Stimulated activated CD4-positive, alpha-beta T cell treated with anti-CD3 and anti-CD28 coated beads, Interleukin-1b, Interleukin-23, amount 100 ng/mL, for 48 hours (primary cell): ENCODE measurements at regions not wholly inside any gene's neighbourhood (a gene's known extent, or its start where the extent isn't known, plus 50 kb on each side); places are given as distances from the start of the nearest gene placed in this dataset.
"Not testable (repeated sequence)": the region's sequence is repeated elsewhere in the genome, so short reads cannot be mapped to it uniquely, and the experiment has no call there.

Source experiments
- DNase-seq: peaks from one replicate; pipeline ENCODE4 v3.0.0-alpha.2; 2020

- DNase-seq, result no peak
Observed at GRCh38 chr5:27963050-27963783, 924.8 kb upstream of the CDH9 start.

DNA sequence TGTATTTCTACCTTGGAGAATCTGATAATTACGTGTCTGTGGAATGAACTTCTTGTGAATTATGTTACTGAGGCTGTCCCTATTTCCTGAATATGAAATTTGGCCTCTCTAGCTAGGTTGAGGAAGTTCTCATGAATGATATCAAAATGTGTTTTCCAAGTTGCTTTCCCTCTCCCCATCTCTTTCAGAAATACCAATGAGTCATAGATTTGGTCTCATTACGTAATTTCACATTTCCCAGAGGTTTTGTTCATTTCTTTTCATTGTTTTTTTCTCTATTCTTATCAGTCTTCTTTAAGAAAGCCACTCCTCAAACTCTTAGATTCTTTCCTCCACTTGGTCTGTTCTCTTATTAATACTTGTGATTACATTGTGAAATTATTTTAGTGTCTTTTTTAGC is 923.8 kb upstream of the CDH9 start:
- no peak for DNase-seq

- DNase-seq, result no peak
Observed at GRCh38 chr5:27947088-27947487, 908.7 kb upstream of the CDH9 start.

DNA sequence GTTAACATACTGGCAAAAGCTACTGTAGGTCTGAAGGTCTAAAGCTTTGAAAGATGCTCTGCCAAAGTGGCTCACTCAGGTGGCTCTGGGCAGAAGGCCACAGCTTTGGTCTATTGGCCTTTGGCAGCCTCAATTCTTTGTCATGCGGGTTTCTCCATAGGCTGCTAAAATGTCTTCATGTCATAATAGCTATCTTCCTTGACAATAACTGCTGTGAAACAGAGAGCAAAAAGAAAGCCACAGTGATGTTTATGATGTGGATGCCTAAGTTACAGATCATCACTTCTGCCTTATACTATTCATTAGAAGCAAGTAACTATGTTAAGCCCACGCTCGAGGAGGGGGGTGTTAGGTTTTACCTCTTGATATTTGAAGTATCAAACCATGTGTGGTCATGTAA is 906.1 kb upstream of the CDH9 start:
- no peak for DNase-seq

- DNase-seq, result no peak
Observed at GRCh38 chr5:27938989-27939388, 900.6 kb upstream of the CDH9 start.

GRCh38 chr5:27928060-27928459 is 889.7 kb upstream of the CDH9 start:
- no peak for DNase-seq

DNA sequence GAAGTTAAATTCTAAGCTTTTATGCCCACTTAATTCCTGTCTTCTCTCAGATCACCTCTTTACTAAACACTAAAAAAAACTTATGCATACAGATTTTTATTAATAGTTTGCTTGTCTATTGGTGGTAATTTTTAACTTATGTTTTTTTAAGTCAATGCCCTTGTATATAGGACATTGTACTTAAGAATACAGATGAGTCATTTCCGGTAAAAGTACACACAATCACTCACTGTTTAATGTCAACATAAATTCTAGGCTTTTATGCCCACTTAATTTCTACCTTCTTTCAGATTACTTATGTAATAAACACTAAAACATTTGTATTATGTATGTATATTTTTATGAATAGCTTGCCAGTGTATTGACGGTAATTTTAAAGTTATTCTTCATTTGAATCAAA is 872.8 kb upstream of the CDH9 start:
- no peak for DNase-seq

DNA sequence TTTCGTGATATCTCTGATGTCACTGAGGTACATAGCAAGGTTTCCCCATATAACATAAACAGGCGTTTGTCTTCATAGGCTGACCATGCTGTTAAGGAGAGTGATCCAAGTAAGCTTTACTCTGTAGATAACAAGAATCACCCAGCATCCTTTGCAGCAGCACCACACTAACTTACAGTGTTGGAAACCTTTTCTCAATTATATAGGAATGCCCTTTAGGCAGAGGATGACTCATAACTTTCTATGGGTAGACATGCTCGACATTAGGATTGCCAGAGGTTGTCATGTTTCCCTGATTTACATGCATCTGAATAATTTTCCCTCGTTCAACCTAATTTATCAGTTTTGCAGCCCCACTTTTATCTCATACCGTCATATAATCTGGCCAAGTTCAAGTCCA is 870.0 kb upstream of the CDH9 start:
- DNase-seq, result no peak

DNA sequence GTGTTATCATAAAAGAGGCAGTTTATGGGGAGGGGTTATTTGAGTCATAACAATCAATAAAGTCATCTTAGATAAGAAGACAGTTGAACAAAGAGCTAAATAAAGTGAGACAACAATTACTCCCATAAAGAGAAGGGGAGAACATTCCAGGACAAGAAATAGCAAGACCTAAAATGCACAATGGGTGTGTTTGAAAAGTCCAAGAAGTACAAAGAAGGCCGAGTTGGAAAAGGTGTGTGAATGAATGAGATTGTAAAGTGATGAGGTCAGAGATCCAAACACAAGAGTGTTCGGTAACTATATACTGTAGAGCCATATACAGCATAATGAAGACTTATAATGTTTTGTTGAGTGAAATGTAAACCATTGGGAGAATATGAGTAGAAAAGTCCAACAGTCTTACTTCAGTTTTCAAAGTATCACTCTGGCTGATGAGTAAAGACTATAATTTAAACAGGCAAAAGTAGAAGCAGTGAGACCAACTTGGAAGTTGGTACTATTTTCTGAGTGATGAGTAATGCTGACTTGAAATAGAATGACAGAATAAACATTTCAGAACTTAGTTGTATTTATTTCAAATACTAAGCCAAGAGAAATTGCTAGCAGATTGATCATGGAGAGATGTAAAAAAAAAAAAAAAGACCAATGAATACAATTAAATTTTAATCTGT is 868.7 kb upstream of the CDH9 start:
- DNase-seq, result no peak

DNA sequence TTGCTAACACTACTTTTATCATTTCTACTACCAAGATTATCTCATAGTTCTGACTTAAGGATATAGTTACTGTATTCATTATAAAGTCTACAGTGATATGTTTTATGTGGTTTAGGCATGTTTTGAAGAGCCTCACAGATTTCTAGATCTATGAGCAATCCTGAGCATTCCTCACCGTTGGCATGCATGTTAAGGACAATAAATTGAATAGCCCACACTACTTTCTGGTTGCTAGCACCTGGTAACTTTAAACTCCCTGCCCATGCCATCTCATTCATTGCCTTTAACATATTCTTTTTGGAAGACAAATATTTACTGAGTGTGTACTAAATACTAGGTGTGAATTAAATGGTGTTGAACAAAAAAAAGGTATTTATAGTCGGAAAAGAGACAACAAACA is 868.1 kb upstream of the CDH9 start:
- DNase-seq, result no peak

GRCh38 chr5:27900761-27901160 is 862.4 kb upstream of the CDH9 start:
- no peak for DNase-seq

DNA sequence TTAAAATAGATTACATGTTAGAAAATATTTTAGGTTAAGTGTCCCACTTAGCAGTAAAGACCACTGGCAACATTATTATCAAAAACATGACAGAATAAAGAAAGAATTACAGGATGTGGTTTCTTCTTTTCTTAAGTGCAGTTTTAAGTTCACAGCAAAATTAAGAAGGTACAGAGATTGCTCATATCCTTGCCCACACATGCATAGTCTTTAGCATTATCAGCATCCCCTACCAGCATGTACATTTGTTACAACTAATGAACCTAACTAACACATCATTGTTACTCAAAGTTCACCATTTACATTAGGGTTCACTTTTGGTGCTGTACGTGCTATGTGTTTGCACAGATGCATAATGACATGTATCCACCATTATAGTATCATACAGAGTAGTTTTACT is 837.7 kb upstream of the CDH9 start:
- DNase-seq, result no peak

DNA sequence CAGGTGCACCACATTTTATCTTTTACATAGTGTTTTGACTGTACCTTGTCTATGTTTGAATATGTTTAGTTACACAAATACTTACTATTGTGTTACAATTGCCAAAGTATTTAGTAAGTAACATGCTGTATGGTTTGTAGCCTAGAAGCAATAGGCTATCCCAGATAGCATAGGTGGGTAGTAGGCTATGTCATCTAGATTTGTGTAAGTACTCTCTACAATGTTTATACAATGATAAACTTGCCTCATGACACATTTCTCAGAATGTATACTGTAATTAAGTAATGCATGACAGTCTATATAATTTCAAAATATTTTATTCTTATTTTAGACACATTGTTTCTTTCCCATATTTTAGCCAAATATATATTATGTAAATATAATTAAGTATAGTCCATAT is 836.8 kb upstream of the CDH9 start:
- no peak for DNase-seq

DNA sequence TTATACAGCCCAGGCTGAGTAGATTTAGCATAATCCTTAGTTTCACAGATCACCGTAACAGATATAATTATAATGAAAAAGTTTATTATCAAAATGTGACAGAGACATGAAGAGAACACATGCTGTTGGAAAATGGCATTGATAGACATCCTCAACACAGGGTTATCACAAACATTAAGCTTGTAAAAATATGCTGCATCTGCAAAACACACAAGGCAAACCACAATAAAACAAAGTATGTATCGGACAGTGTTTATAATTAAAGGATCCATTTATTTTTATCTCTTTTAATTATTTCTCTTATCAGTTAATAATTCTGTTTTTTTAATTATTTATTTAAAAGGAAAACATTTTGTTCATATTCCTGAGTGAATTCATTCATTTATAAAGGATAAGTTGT is 829.9 kb upstream of the CDH9 start:
- DNase-seq, result no peak

DNA sequence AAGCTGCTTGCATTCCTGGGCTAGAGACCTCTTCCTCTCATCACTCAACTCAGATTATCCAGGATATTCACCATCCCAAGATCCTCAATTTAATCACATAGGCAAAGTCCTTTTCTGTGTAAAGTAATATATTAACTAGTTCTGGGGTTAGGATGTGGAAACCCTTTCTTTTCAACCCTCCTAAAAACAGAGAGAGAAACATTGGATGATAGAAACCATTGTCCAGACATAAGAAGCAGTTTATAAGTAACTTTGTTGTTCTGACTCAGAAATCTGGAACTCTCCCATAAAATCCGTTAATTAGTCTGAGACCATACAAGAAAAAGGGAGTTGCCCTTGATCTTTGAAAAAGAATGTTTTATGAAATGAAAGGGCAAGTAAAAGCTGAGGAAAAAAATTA is 817.1 kb upstream of the CDH9 start:
- DNase-seq, result no peak

- DNase-seq, result no peak
Observed at GRCh38 chr5:27854243-27854852, 816.0 kb upstream of the CDH9 start.

GRCh38 chr5:27845248-27845647 is 806.9 kb upstream of the CDH9 start:
- no peak for DNase-seq

- DNase-seq, result not testable (repeated sequence)
Observed at GRCh38 chr5:27836704-27837103, 798.3 kb upstream of the CDH9 start.

- DNase-seq, result no peak
Observed at GRCh38 chr5:27832886-27833285, 794.5 kb upstream of the CDH9 start.

DNA sequence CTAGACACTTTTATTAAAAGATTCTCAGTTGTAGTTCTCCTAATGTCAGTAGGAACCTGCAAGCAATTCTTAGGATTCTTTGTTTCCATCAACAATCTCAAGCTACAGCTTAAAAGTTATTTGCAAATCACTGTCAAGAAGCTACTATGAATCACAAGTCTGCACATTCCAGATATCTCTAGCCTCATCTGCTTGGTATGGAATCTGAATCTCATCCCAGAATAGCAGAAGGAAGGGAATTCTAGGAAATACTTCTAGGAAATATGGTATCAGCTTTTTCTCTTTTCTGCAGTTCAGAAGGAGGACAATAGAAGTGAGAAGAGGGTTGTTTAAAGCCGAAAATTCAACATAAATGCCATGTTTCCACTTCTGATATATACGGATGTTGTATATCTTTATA is 792.2 kb upstream of the CDH9 start:
- no peak for DNase-seq

DNA sequence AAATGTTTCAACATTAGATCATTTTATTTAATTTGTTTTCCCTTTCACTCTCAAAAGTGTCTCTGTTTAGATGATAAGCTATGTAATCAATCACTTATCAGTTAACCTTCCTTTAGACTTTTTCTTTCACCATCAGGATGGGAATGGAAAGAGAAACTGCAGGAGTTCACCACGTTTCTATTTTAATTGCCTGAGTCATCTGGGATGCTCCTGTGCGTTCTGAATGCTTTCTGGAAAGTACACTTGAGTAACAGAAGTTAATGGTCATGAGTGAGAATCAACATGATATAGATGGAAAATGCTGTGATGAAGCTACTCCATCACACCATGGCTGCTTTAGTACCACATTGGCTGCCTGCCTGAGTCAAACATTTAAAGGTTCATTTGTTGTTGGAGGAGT is 783.3 kb upstream of the CDH9 start:
- no peak for DNase-seq

- no peak for DNase-seq
Observed at GRCh38 chr5:27818888-27819287, 780.5 kb upstream of the CDH9 start.

- DNase-seq, result no peak
Observed at GRCh38 chr5:27814983-27815382, 776.6 kb upstream of the CDH9 start.

GRCh38 chr5:27814286-27814685 is 775.9 kb upstream of the CDH9 start:
- DNase-seq, result no peak

DNA sequence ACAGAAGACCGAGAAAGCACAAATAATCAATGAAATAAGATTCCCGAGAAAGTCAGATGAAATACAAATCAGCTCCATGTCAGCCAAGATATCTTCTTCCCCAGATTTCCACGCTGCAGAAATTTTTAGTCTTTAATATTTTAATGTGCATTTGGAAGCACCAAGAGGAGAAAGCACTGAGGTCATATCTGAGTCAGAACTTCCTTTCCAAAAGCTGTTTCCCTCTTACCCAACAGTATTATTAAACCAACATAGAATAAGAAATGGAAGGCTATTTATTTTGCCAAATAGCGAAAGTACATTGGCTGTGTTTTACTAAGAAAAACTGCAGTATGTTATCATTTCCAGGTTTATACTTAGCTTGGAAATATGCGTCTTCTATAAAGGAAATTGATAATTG is 772.1 kb upstream of the CDH9 start:
- DNase-seq, result no peak
